GDM1 (cell line): ENCODE measurements at regions not wholly inside any gene's neighbourhood (a gene's known extent, or its start where the extent isn't known, plus 50 kb on each side); places are given as distances from the start of the nearest gene placed in this dataset.

Experiments
- DNase-seq: peaks from one replicate; lab custom pipeline; 2025; lab: John Stamatoyannopoulos, UW

- DNase-seq, result no peak
Measured at GRCh38 chr14:101370593-101371569, 190.4 kb upstream of the DIO3 start.

DNA sequence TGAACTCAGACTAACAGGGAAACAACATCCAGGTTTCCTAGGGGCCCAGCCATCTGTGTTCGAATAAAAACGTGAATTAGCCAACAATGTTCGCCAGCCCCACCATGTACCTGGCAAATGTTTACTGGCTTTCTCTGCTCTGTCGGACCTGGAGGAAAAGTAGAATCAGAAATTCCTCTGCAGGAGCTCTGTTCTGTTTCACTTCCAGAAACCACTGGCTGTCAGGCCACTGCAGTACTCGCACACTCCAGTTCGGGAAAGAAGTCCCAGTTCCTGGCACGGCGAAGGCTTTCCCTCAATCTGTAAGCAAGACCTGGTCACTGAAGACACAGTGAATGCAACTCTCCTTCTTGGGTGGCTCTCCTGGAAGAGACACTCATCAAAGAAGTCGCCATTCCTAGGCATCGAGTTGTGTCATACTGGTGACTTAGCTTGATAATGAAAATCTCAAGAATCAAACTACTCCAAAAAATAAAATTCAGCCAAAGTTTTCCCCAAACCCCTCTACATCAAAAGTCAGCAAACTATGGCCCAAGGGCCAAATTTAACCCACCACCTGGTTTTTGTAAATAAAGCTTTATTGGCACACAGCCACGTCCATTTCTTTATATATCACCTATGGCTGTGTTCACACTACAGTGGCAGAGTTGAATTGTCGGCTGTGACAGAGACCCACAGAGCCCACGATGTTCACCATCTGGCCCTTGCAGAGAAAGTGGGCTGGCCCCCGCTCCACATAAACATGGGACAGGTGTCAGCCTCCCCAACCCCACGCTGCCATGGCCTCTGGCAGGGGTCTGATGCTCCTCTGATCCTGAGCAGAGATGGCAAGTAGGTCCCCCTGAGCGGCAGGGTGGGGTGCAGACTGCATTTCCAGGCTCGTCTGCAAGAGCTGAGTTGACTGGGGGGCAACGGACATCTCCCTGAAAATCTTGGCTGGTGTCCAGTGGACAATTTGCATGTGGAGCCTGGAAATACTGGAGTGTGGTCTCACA is 189.2 kb upstream of the DIO3 start:
- DNase-seq, result no peak

GRCh38 chr14:101372894-101373620 is 188.2 kb upstream of the DIO3 start:
- DNase-seq, result no peak

DNA sequence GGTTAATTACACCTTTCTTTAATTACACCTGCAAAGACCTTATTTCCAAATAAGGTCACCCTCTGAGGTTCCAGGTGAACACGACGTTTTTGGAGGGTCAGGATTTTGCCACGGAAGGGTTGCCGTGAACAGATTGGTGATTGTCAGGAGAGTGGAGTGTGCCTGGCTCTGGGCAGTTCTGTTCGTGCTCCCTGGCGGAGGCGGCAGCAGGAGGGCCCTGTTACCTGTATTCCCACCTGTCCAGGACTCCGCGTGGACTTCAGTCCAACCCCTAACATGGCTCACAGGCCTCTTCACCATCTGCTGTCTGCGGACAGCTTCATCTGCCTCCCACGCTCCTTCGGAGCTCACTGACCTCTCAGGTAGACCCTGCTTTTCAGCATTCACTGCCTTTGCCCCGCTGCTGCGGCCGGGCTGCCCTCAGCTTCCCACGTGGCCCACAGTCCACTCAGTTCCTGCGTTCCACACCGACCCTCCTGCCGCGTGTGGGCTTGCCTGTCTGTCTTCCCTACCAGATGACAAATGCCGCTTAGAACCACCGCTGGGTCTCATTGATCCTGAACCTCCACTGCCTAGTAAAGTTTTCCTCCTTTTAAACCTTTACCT is 187.5 kb upstream of the DIO3 start:
- no peak for DNase-seq

DNA sequence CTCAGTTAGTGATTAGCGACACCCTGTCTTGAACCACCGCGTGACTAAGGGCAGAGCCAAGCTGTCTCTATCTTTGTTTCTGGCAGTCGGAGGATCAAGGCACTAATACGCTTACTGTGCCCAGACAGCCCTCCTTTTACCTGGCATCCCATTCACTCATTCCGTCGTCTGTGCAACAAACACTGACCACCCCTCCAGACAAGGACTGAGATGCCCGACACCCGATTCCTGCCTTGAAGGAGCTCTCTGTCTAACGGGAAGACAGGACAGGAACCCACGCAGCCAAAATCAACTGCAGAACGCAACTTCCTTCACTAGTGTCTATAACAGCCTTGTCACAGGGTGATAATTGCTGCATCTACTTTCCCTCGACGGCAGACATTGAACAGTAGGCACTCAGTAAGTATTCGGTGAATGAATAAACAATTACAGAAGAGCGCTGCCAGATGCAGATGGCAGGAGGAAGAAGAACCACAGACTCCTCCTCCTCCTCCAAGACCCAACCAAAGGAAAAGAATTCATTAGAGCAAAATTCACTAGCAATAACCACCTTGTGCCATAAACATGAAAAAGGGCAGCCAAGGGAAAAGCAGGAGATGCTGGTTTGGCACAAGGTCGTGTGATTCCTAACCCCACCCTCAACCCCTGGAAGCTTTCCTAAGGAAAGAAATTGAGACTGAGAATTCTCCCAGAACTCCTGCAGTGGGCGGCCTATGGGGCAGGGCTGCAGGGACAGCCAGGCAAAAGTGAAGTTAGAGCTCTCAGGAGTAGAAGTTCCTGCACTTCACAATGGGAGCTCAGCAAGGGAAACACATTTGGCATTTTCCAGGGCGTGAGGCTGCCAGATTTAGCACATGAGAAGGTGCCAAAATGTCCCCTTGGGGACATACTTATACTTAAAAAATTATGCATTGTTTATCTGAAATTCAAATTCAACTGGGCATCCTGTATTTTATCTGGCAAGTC is 186.6 kb upstream of the DIO3 start:
- no peak for DNase-seq

GRCh38 chr14:101377069-101377468 is 184.2 kb upstream of the DIO3 start:
- no peak for DNase-seq

- no peak for DNase-seq
Measured at GRCh38 chr14:101379842-101380241, 181.5 kb upstream of the DIO3 start.

GRCh38 chr14:101380512-101380911 is 180.8 kb upstream of the DIO3 start:
- no peak for DNase-seq

- no peak for DNase-seq
Measured at GRCh38 chr14:101380940-101381339, 180.4 kb upstream of the DIO3 start.

DNA sequence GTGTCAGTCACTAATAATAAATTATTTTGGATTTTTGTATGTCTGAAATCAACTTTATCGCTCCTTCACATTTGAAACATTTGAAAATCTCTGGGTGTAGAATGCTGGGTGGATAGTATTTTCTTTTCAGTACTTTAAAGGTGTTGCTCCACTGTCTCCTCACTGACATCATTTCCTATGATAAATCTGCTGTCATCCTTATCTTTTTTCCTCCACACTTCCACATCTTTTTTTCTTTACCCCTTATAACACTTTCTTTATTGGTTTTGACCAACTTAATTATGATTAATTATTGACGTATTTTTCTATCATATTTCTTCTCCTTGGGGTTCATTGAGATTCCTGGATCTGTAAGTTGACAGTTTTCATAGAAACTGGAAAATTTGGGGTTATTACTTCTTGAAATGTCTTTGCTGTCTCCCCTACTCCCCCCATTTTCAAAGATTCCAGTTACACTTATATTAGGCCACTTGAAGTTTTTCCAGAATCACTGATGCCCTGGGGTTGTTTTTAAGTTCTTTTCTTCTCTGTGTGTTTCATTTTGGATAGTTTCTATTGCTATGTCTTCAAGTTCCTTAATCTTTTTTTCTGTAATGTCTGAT is 177.5 kb upstream of the DIO3 start:
- DNase-seq, result no peak

DNA sequence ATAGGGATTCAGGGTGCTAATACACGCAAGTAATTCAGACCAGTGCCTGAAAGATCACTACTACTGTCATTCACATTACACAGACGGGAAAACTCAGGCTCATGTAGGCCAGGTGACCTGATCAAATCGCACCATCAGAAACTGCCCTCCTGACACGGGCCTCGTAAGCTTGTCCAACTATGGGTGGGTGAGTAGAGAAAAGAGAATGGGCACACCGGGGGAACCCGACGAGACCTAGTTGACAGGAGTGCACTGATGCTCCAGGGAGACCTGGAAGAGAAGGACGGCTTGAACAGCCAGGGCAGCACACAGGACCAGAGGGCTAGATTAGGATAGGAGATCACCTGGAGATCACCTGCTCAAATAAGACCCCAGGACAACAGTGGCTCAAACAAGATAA is 166.9 kb upstream of the DIO3 start:
- DNase-seq, result no peak

DNA sequence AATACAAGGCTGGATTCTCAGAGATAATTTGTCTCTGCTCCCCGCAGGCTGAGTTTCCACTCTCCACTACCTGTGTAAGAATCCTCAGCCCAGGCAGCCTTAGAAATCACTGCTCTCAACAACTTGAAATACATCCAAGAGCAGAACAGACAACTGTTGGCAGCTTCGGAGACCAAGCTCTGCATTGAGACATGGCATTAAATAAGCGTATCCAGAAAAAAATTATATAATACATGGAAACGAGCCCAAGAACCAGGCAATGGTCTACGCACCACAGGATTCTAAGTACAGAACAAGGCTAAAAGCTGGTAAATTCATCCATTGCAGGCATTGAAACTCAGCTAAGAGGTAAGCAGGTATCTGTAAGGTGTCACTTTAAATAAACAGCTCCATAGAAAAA is 165.5 kb upstream of the DIO3 start:
- no peak for DNase-seq

DNA sequence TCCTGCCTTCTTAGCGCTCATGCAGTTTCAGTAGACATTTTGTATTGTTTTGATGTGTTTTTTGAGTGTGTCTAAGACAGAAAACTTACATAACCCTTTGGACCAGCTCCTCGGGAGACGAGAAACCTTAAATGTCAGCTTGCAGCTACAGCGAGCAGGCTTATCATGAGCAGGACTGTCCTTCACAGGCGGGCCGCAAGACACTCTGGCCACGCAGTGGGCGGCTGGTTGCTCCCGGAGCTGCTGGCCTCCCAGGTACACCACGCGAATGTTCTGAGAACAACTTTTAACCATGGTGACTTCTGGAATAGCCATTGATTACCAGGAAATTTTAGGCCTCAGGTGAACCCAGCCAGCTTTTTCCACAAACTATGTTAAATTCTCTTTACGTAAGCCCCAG is 164.1 kb upstream of the DIO3 start:
- DNase-seq, result no peak

DNA sequence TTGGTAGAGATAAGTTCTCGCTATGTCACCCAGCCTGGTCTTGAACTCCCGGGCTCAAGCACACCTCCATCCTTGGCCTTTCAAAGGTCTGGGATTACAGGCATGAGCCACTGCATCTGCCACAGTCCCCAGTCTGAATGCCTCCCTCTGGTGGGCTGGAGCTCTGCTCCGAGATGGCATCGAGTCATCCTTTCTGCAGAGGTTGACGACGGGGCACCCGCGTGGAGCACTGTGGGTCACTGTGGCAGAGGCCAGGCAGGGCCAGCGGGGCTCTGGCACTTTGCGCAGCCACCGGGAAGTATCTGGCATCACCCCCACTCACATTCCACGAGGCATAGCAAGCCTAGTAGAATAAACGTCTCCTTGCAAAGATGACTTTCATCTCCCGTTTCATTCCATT is 163.3 kb upstream of the DIO3 start:
- no peak for DNase-seq

DNA sequence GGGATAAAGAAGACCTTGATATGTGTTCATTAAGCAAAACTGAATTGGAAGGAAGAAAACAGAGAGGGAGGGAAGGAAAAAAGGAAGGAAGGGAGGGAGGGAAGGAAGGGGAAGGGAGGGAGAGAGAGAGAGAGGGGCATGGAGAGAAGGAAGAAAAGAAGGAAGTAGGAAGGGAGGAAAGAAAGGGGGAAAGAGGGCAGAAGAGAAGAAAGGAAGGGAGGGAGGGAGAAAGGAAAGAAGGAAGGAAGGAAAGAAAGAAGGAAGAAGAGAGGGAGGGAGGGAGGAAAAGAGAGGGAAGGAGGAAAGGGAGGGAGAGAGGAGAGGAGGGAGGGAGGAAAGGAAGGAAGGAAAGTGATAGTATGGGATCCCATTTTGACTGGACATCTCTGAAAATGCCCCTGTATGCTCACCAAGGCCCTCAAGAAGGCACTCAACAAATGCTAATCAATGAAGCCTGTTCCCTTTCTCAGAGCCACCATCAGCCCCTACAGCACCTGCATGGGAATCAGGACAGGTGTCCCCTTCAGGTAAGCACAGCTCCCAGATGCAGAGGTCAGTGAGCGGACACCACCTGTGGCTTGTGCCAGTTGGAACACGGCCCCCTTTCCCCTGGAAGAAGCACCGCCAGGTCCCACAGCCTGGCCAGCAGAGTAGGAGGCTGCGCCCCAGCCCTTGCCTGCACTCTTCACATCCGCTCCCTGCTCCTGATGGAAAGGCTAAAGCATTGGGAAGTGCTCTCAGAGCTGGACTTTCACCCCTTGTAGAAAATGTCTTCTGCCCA is 161.4 kb upstream of the DIO3 start:
- DNase-seq, result no peak

GRCh38 chr14:101400830-101401229 is 160.5 kb upstream of the DIO3 start:
- no peak for DNase-seq

DNA sequence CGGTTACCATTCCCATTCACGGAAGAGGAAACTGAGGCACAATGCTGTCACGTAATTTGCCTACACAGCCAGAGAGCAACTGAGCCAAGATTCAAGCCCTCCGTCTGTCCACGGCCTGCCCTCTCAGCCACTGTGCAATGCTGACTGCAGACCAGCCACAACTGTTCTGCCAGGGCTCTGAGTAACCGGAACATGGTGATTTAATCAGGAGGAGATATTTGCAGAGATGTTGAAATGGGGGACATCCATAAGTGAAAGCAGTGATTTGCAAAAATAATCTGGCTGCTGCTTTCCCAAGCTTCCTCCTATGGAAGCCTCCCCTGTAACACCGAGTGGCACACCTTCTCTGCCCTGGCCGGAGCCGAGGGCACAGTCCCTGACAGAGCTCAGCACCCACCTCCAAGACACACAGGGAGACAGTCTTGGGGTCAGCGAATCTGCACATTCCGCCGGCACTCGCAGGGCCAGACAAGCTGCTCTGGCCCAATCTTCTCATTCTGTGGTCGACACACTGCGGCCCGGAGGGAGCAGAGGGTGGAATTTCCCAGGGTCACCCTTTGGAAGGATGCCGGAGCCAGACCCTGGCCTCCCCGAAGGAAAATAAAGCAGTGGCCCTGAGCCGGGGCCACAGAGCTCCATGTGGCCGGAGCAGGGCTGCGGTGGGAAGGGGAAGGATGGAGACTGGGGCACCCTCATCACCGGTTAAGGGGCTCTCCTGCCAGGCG is 158.2 kb upstream of the DIO3 start:
- DNase-seq, result no peak

DNA sequence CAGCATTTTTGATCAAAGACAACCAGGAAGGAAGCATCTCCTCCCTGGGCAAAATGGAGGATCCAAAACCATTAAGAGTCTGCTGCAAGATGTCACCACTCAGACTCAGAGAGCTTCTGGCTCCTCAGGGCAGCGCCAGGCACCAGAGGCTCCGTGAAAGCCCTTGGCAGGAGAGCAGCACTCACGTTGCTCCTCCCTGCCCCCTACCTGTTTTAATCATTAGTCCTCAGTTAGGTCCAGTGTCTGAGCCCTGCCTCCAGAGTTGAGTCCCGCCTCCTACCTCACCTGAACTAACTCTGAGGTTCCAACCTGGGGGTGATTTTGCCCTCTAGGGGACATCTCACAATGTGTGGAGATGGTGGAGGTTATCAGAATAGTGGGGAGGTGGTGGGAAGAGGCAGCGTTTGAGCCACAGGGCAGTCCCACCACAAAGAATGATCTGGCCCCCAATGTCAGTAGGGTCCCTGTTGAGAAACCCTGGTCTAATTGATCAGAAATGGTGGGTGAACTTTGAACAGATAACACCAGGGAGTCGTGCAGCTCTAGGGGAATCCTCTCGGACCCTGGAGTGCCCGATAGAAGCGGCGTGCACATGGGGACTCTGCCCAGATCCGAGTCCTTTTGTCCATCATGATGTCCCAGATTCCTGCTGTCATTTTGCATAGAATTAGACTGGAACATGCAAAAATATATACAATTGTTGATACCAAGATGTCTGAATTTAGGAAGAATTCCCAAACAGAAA is 156.7 kb upstream of the DIO3 start:
- DNase-seq, result no peak
